CD4-positive, alpha-beta T cell treated with Interleukin-1 beta for 1 hour (primary cell): ENCODE measurements at regions not wholly inside any gene's neighbourhood (a gene's known extent, or its start where the extent isn't known, plus 50 kb on each side); places are given as distances from the start of the nearest gene placed in this dataset.

Source experiments
- DNase-seq, 2 donors: peaks; one replicate each; pipeline ENCODE4 v3.0.0-alpha.2; 2020 to 2022

GRCh38 chrX:131779306-131779705, 235.4 kb downstream of the OR13H1 start:
- no peak for DNase-seq

GRCh38 chrX:131779741-131780140, 235.9 kb downstream of the OR13H1 start:
- no peak for DNase-seq

GRCh38 chrX:131782646-131783045, 238.8 kb downstream of the OR13H1 start:
- DNase-seq = no peak

- DNase-seq = peak in 1 of 2 donors; percentile 83
Measured at GRCh38 chrX:131783555-131784308, 239.4 kb upstream of the STK26 start.

- no peak for DNase-seq
Measured at GRCh38 chrX:131789664-131790063, 233.4 kb upstream of the STK26 start.

GRCh38 chrX:131791608-131792355, 231.3 kb upstream of the STK26 start:
- DNase-seq = no peak

GRCh38 chrX:131792356-131792749, 230.7 kb upstream of the STK26 start:
- peak in 1 of 2 donors; percentile 95 for DNase-seq

- DNase-seq = peak in 1 of 2 donors; percentile 91
Measured at GRCh38 chrX:131792789-131793462, 230.2 kb upstream of the STK26 start.

GRCh38 chrX:131795442-131796229, 227.5 kb upstream of the STK26 start:
- no peak for DNase-seq

GRCh38 chrX:131801066-131801465, 222.0 kb upstream of the STK26 start:
- no peak for DNase-seq

GRCh38 chrX:131801911-131802310, 221.2 kb upstream of the STK26 start:
- no peak for DNase-seq

GRCh38 chrX:131802836-131803626, 220.1 kb upstream of the STK26 start:
- DNase-seq = peak; percentile 15 to 87

- peak; percentile 87 to 91 for DNase-seq
Measured at GRCh38 chrX:131812847-131813825, 210.0 kb upstream of the STK26 start.

GRCh38 chrX:131816551-131817136, 206.5 kb upstream of the STK26 start:
- DNase-seq = peak; percentile 85 to 89

GRCh38 chrX:131818297-131818936, 204.7 kb upstream of the STK26 start:
- no peak for DNase-seq

- peak in 1 of 2 donors; percentile 89 for DNase-seq
Measured at GRCh38 chrX:131821945-131822622, 201.0 kb upstream of the STK26 start.

GRCh38 chrX:131826572-131826971, 196.5 kb upstream of the STK26 start:
- DNase-seq = no peak

- DNase-seq = peak; percentile 34 to 51
Measured at GRCh38 chrX:131827935-131828334, 195.2 kb upstream of the STK26 start.

GRCh38 chrX:131828482-131828881, 194.6 kb upstream of the STK26 start:
- no peak for DNase-seq
